Neuron (in vitro differentiated cells): ENCODE measurements at regions not wholly inside any gene's neighbourhood (a gene's known extent, or its start where the extent isn't known, plus 50 kb on each side); places are given as distances from the start of the nearest gene placed in this dataset.

Experiments
- H2AFZ ChIP-seq: one replicate; pipeline ENCODE4 v1.6.1; 2013; ENCODE audit warnings: low read depth, mild to moderate bottlenecking, inconsistent platforms, low read length, moderate library complexity
- H3K27me3 ChIP-seq: one replicate; pipeline ENCODE4 v1.6.1; 2013; ENCODE audit warnings: low read length; ENCODE audit not compliant: insufficient read depth
- H3K36me3 ChIP-seq: one replicate; pipeline ENCODE4 v1.6.1; 2013; ENCODE audit warnings: low read length; ENCODE audit not compliant: insufficient read depth
- H3K4me1 ChIP-seq: one replicate; pipeline ENCODE4 v1.6.1; 2013; ENCODE audit warnings: low read length; ENCODE audit not compliant: insufficient read depth
- H3K4me3 ChIP-seq: 2 replicates; pipeline ENCODE4 v1.5.1; 2013; ENCODE audit warnings: mild to moderate bottlenecking, low read length, moderate library complexity
- H3K9me3 ChIP-seq: one replicate; pipeline ENCODE4 v1.6.1; 2013; ENCODE audit warnings: low read length

- Histone ChIP-seq H3K27me3 (no peaks in the 10 kb centered on the region), H3K4me1 (peaks cover 10% of the 10 kb centered on the region), H3K4me3 (no peak overlapping the region), H2AFZ (no peak overlapping the region), H3K36me3 (no peaks in the 10 kb centered on the region), H3K9me3 (peaks cover 2% of the 10 kb centered on the region)
Measured at GRCh38 chr2:62566847-62567246, 60.9 kb upstream of the TMEM17 start.

DNA sequence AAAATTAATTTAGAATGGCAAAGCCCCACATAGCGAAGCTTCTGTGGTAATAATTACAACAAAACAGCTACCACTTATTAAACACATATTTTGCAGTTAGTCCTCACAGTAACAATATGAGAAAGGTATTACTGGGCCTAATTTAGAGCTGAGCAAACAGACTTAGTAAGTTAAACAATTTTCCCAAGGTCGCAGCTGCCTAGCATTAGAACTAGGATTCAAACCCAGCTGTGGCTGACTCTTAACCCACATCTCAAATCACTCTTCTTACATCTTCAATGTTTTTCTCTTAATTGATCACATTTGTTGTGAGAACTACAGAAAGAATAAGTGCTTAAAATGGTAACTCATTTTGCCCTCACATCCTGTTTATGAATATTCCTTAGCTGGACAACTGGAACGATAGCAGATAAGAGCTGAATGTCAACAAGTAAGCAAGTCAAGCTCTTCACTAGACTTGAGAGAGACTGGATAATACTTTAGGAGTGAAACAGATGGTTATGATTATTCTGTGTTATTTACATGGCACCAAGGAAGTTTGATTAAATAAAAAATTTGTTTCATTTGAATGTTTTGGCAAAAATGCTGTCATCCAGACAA is 59.4 kb upstream of the TMEM17 start:
- Histone ChIP-seq H3K4me3 (no peak overlapping the region), H3K9me3 (no peaks in the 10 kb centered on the region), H3K27me3 (no peaks in the 10 kb centered on the region), H3K36me3 (no peaks in the 10 kb centered on the region), H2AFZ (no peak overlapping the region), H3K4me1 (peaks cover 7% of the 10 kb centered on the region)

- no peak overlapping the region for H3K4me3 ChIP-seq
- no peaks in the 10 kb centered on the region for H3K27me3 ChIP-seq
- H3K9me3 ChIP-seq = no peaks in the 10 kb centered on the region
- no peaks in the 10 kb centered on the region for H3K4me1 ChIP-seq
- H2AFZ ChIP-seq = no peak overlapping the region
- H3K36me3 ChIP-seq = no peaks in the 10 kb centered on the region
Measured at GRCh38 chr2:62564380-62565137, 58.6 kb upstream of the TMEM17 start.

GRCh38 chr2:62561586-62561985 is 55.6 kb upstream of the TMEM17 start:
- Histone ChIP-seq H3K4me3 (no peak overlapping the region), H3K27me3 (no peaks in the 10 kb centered on the region), H3K36me3 (no peaks in the 10 kb centered on the region), H3K9me3 (no peaks in the 10 kb centered on the region), H2AFZ (no peak overlapping the region), H3K4me1 (no peaks in the 10 kb centered on the region)

GRCh38 chr2:62559582-62559981 is 53.6 kb upstream of the TMEM17 start:
- H3K4me3 ChIP-seq = no peak overlapping the region
- no peaks in the 10 kb centered on the region for H3K36me3 ChIP-seq

GRCh38 chr2:62558743-62559142 is 52.7 kb upstream of the TMEM17 start:
- no peak overlapping the region for H2AFZ ChIP-seq
- H3K9me3 ChIP-seq = peaks cover 2% of the 10 kb centered on the region
- H3K36me3 ChIP-seq = no peaks in the 10 kb centered on the region
- H3K4me3 ChIP-seq = no peak overlapping the region
- no peaks in the 10 kb centered on the region for H3K4me1 ChIP-seq
- H3K27me3 ChIP-seq = no peaks in the 10 kb centered on the region

More at GRCh38 chr2:62559582-62559981, 53.6 kb upstream of the TMEM17 start:
- Histone ChIP-seq H3K4me1 (no peaks in the 10 kb centered on the region), H3K27me3 (no peaks in the 10 kb centered on the region), H2AFZ (no peak overlapping the region), H3K9me3 (peaks cover 2% of the 10 kb centered on the region)

GRCh38 chr2:62556086-62556485 is 50.1 kb upstream of the TMEM17 start:
- no peak overlapping the region for H3K4me3 ChIP-seq

More at GRCh38 chr2:62556086-62556485, 50.1 kb upstream of the TMEM17 start:
- Histone ChIP-seq H3K36me3 (no peaks in the 10 kb centered on the region), H3K27me3 (no peaks in the 10 kb centered on the region), H3K4me1 (no peaks in the 10 kb centered on the region), H2AFZ (no peak overlapping the region), H3K9me3 (peaks cover 2% of the 10 kb centered on the region)
